CMK (cell line): ENCODE measurements at regions not wholly inside any gene's neighbourhood (a gene's known extent, or its start where the extent isn't known, plus 50 kb on each side); places are given as distances from the start of the nearest gene placed in this dataset.

Experiments
- DNase-seq: peaks from one replicate; pipeline ENCODE4 v3.0.0-alpha.2; 2010; ENCODE audit warnings: low read depth

- no peak for DNase-seq
These were observed 464.8 kb upstream of the RGS6 start for GRCh38 chr14:71467361-71467811.

GRCh38 chr14:71468701-71469100, 463.5 kb upstream of the RGS6 start:
- DNase-seq: no peak

GRCh38 chr14:71469643-71470335, 462.4 kb upstream of the RGS6 start:
- no peak for DNase-seq

GRCh38 chr14:71471634-71472355, 460.4 kb upstream of the RGS6 start:
- no peak for DNase-seq

- no peak for DNase-seq
These were observed 459.6 kb upstream of the RGS6 start for GRCh38 chr14:71472356-71473340.

GRCh38 chr14:71473843-71474242, 458.4 kb upstream of the RGS6 start:
- DNase-seq: no peak

- no peak for DNase-seq
These were observed 457.6 kb upstream of the RGS6 start for GRCh38 chr14:71474301-71475265.

- no peak for DNase-seq
These were observed 456.3 kb upstream of the RGS6 start for GRCh38 chr14:71475916-71476315.

- peak; percentile 25 for DNase-seq
These were observed 453.7 kb upstream of the RGS6 start for GRCh38 chr14:71478542-71478941.

- no peak for DNase-seq
These were observed 451.1 kb upstream of the RGS6 start for GRCh38 chr14:71481021-71481654.

GRCh38 chr14:71482671-71483070, 449.6 kb upstream of the RGS6 start:
- no peak for DNase-seq

- no peak for DNase-seq
These were observed 449.1 kb upstream of the RGS6 start for GRCh38 chr14:71483154-71483553.

- no peak for DNase-seq
These were observed 446.4 kb upstream of the RGS6 start for GRCh38 chr14:71485833-71486232.

- no peak for DNase-seq
These were observed 445.9 kb upstream of the RGS6 start for GRCh38 chr14:71486279-71486678.

GRCh38 chr14:71487449-71487848, 444.8 kb upstream of the RGS6 start:
- no peak for DNase-seq

- no peak for DNase-seq
These were observed 444.3 kb upstream of the RGS6 start for GRCh38 chr14:71487941-71488340.

- no peak for DNase-seq
These were observed 443.5 kb upstream of the RGS6 start for GRCh38 chr14:71488703-71489191.

- DNase-seq: no peak
These were observed 442.5 kb upstream of the RGS6 start for GRCh38 chr14:71489742-71490141.

GRCh38 chr14:71491931-71492330, 440.3 kb upstream of the RGS6 start:
- DNase-seq: no peak

GRCh38 chr14:71492346-71492745, 439.9 kb upstream of the RGS6 start:
- DNase-seq: no peak
